SK-N-SH treated with all-trans-retinoic acid at 6 μM for 48 hours (cell line): ENCODE measurements at regions not wholly inside any gene's neighbourhood (a gene's known extent, or its start where the extent isn't known, plus 50 kb on each side); places are given as distances from the start of the nearest gene placed in this dataset.

Experiments used
- BACH2 ChIP-seq: fragments of 250-450 bp; sonication (Bioruptor Pico); IDR thresholded peaks from 2 replicates; pipeline ENCODE4 v1.9.0; 2021; ENCODE audit warnings: mild to moderate bottlenecking, borderline replicate concordance
- CSDC2 ChIP-seq: fragments of 250-450 bp; sonication (Bioruptor Pico); IDR thresholded peaks from 2 replicates; pipeline ENCODE4 v1.5.0; 2020; ENCODE audit warnings: mild to moderate bottlenecking, moderate library complexity
- SNAI2 ChIP-seq: fragments of 250-450 bp; sonication (Bioruptor Pico); IDR thresholded peaks from 2 replicates; pipeline ENCODE4 v1.5.0; 2020; ENCODE audit warnings: mild to moderate bottlenecking, moderate library complexity
- ZC3H10 ChIP-seq: fragments of 250-450 bp; sonication (Bioruptor Pico); IDR thresholded peaks from 2 replicates; pipeline ENCODE4 v1.5.1; 2021; ENCODE audit warnings: mild to moderate bottlenecking, moderate library complexity
- TF ChIP-seq, protein P1 (sequence below): fragments of 250-450 bp; sonication (Bioruptor Pico); IDR thresholded peaks from 2 replicates; pipeline ENCODE4 v1.5.0; 2020; ENCODE audit warnings: mild to moderate bottlenecking, moderate library complexity
- TF ChIP-seq, protein P2 (sequence below): fragments of 250-450 bp; sonication (Bioruptor Pico); IDR thresholded peaks from 2 replicates; pipeline ENCODE4 v1.8.0; 2020; ENCODE audit warnings: mild to moderate bottlenecking, moderate library complexity, borderline replicate concordance

DNA sequence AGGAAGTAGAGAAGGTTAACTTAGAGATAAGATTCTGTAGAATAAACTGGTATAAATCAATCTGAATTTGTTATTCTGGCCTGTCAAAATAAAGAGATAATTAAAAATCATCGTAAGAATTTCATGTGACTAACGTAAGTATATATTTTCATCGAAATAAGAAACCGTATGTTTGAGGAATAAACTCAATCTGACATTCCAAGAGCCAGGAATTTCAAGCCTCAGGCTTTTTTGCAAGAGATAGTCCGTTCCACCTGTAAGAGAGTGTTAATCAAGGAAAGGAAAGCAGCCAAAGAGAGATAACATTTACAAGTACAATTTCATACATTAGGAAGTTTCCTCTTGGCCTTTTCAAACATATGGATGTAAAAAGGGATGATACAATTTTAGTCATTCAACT is 701.5 kb downstream of the CBLN2 start:
- TF ChIP-seq, protein P1, sequence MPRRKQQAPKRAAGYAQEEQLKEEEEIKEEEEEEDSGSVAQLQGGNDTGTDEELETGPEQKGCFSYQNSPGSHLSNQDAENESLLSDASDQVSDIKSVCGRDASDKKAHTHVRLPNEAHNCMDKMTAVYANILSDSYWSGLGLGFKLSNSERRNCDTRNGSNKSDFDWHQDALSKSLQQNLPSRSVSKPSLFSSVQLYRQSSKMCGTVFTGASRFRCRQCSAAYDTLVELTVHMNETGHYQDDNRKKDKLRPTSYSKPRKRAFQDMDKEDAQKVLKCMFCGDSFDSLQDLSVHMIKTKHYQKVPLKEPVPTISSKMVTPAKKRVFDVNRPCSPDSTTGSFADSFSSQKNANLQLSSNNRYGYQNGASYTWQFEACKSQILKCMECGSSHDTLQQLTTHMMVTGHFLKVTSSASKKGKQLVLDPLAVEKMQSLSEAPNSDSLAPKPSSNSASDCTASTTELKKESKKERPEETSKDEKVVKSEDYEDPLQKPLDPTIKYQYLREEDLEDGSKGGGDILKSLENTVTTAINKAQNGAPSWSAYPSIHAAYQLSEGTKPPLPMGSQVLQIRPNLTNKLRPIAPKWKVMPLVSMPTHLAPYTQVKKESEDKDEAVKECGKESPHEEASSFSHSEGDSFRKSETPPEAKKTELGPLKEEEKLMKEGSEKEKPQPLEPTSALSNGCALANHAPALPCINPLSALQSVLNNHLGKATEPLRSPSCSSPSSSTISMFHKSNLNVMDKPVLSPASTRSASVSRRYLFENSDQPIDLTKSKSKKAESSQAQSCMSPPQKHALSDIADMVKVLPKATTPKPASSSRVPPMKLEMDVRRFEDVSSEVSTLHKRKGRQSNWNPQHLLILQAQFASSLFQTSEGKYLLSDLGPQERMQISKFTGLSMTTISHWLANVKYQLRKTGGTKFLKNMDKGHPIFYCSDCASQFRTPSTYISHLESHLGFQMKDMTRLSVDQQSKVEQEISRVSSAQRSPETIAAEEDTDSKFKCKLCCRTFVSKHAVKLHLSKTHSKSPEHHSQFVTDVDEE = no peak
- TF ChIP-seq SNAI2 (CRISPR knock-in tag) = no peak
- no peak for TF ChIP-seq BACH2 (CRISPR knock-in tag)
- TF ChIP-seq, protein P2, sequence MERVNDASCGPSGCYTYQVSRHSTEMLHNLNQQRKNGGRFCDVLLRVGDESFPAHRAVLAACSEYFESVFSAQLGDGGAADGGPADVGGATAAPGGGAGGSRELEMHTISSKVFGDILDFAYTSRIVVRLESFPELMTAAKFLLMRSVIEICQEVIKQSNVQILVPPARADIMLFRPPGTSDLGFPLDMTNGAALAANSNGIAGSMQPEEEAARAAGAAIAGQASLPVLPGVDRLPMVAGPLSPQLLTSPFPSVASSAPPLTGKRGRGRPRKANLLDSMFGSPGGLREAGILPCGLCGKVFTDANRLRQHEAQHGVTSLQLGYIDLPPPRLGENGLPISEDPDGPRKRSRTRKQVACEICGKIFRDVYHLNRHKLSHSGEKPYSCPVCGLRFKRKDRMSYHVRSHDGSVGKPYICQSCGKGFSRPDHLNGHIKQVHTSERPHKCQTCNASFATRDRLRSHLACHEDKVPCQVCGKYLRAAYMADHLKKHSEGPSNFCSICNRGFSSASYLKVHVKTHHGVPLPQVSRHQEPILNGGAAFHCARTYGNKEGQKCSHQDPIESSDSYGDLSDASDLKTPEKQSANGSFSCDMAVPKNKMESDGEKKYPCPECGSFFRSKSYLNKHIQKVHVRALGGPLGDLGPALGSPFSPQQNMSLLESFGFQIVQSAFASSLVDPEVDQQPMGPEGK (CRISPR knock-in tag) = no peak
- TF ChIP-seq ZC3H10 = no peak
- no peak for TF ChIP-seq CSDC2 (CRISPR knock-in tag)
